ENCODE measurements at regions not wholly inside any gene's neighbourhood (a gene's known extent, or its start where the extent isn't known, plus 50 kb on each side); places are given as distances from the start of the nearest gene placed in this dataset.
"Not testable (repeated sequence)": the region's sequence is repeated elsewhere in the genome, so short reads cannot be mapped to it uniquely, and the experiment has no call there.

GRCh38 chr16:35574011-35574410, 2114.6 kb downstream of the TP53TG3F start:
- Mint-ChIP-seq H3K27me3 (ENCODE audit: low read depth) (no peaks in the 10 kb centered on the region), H3K4me1 (ENCODE audit: low read depth) (no peaks in the 10 kb centered on the region), H3K4me3 (no peak overlapping the region), H3K9me3 (peaks cover 29% of the 10 kb centered on the region), H3K36me3 (ENCODE audit: insufficient read depth) (no peaks in the 10 kb centered on the region)
- no peak for ATAC-seq
- DNase-seq, result no peak

GRCh38 chr16:35574454-35575431, 2115.3 kb downstream of the TP53TG3F start:
- no peaks in the 10 kb centered on the region for H3K36me3 Mint-ChIP-seq (ENCODE audit: insufficient read depth)
- H3K9me3 Mint-ChIP-seq, result peaks cover 29% of the 10 kb centered on the region
- no peak overlapping the region for H3K4me3 Mint-ChIP-seq
- H3K4me1 Mint-ChIP-seq (ENCODE audit: low read depth), result no peaks in the 10 kb centered on the region
- DNase-seq (no peak), ATAC-seq (no peak)
- no peaks in the 10 kb centered on the region for H3K27me3 Mint-ChIP-seq (ENCODE audit: low read depth)

- Mint-ChIP-seq H3K4me3 (no peak overlapping the region), H3K36me3 (ENCODE audit: insufficient read depth) (no peaks in the 10 kb centered on the region), H3K27me3 (ENCODE audit: low read depth) (no peaks in the 10 kb centered on the region), H3K9me3 (peaks cover 29% of the 10 kb centered on the region), H3K4me1 (ENCODE audit: low read depth) (no peaks in the 10 kb centered on the region)
- ATAC-seq (no peak), DNase-seq (no peak)
Measured at GRCh38 chr16:35575432-35575821, 2116.0 kb downstream of the TP53TG3F start.

GRCh38 chr16:35585411-35585810, 2126.0 kb downstream of the TP53TG3F start:
- no peak for ATAC-seq

GRCh38 chr16:35590913-35591312, 2131.5 kb downstream of the TP53TG3F start:
- H3K36me3 Mint-ChIP-seq (ENCODE audit: insufficient read depth); DNase-seq; H3K4me3 Mint-ChIP-seq; H3K4me1 Mint-ChIP-seq (ENCODE audit: low read depth); H3K27me3 Mint-ChIP-seq (ENCODE audit: low read depth); ATAC-seq: not testable (repeated sequence)
- peaks cover 14% of the 10 kb centered on the region for H3K9me3 Mint-ChIP-seq

More at GRCh38 chr16:35585411-35585810, 2126.0 kb downstream of the TP53TG3F start:
- Mint-ChIP-seq H3K36me3 (ENCODE audit: insufficient read depth) (no peaks in the 10 kb centered on the region), H3K4me1 (ENCODE audit: low read depth) (no peaks in the 10 kb centered on the region), H3K9me3 (peaks cover 20% of the 10 kb centered on the region), H3K27me3 (ENCODE audit: low read depth) (no peaks in the 10 kb centered on the region), H3K4me3 (no peak overlapping the region)
- DNase-seq, result no peak

GRCh38 chr16:35596467-35596866, 2137.1 kb downstream of the TP53TG3F start:
- Mint-ChIP-seq H3K4me1 (ENCODE audit: low read depth) (peaks cover 2% of the 10 kb centered on the region), H3K36me3 (ENCODE audit: insufficient read depth) (no peaks in the 10 kb centered on the region), H3K27me3 (ENCODE audit: low read depth) (no peaks in the 10 kb centered on the region), H3K4me3 (no peak overlapping the region), H3K9me3 (peaks cover 23% of the 10 kb centered on the region)
- no peak for ATAC-seq
- no peak for DNase-seq

- ATAC-seq, result no peak
- Mint-ChIP-seq H3K36me3 (ENCODE audit: insufficient read depth) (no peaks in the 10 kb centered on the region), H3K9me3 (peaks cover 22% of the 10 kb centered on the region), H3K27me3 (ENCODE audit: low read depth) (no peaks in the 10 kb centered on the region), H3K4me1 (ENCODE audit: low read depth) (peaks cover 2% of the 10 kb centered on the region), H3K4me3 (no peak overlapping the region)
- no peak for DNase-seq
Measured at GRCh38 chr16:35598696-35599332, 2139.4 kb downstream of the TP53TG3F start.

- Mint-ChIP-seq H3K9me3 (peaks cover 25% of the 10 kb centered on the region), H3K36me3 (ENCODE audit: insufficient read depth) (no peaks in the 10 kb centered on the region), H3K4me3 (no peak overlapping the region), H3K4me1 (ENCODE audit: low read depth) (peaks cover 2% of the 10 kb centered on the region), H3K27me3 (ENCODE audit: low read depth) (no peaks in the 10 kb centered on the region)
- ATAC-seq, result no peak
- DNase-seq, result no peak
Measured at GRCh38 chr16:35599429-35600160, 2140.2 kb downstream of the TP53TG3F start.

- H3K9me3 Mint-ChIP-seq, result peaks cover 25% of the 10 kb centered on the region
- DNase-seq; H3K4me1 Mint-ChIP-seq (ENCODE audit: low read depth); H3K27me3 Mint-ChIP-seq (ENCODE audit: low read depth); H3K36me3 Mint-ChIP-seq (ENCODE audit: insufficient read depth); H3K4me3 Mint-ChIP-seq; ATAC-seq: not testable (repeated sequence)
Measured at GRCh38 chr16:35600161-35600555, 2140.7 kb downstream of the TP53TG3F start.

GRCh38 chr16:35602116-35602515, 2142.7 kb downstream of the TP53TG3F start:
- peaks cover 25% of the 10 kb centered on the region for H3K9me3 Mint-ChIP-seq
- no peaks in the 10 kb centered on the region for H3K36me3 Mint-ChIP-seq (ENCODE audit: insufficient read depth)
- H3K4me3 Mint-ChIP-seq, result no peak overlapping the region
- no peaks in the 10 kb centered on the region for H3K27me3 Mint-ChIP-seq (ENCODE audit: low read depth)
- H3K4me1 Mint-ChIP-seq (ENCODE audit: low read depth), result peaks cover 2% of the 10 kb centered on the region
- no peak for DNase-seq
- ATAC-seq, result no peak

- not testable (repeated sequence) for H3K36me3 Mint-ChIP-seq (ENCODE audit: insufficient read depth); DNase-seq; H3K4me1 Mint-ChIP-seq (ENCODE audit: low read depth); H3K27me3 Mint-ChIP-seq (ENCODE audit: low read depth); H3K4me3 Mint-ChIP-seq; ATAC-seq
- peaks cover 17% of the 10 kb centered on the region for H3K9me3 Mint-ChIP-seq
Measured at GRCh38 chr16:35603371-35603770, 2144.0 kb downstream of the TP53TG3F start.

GRCh38 chr16:35605921-35606320, 2146.5 kb downstream of the TP53TG3F start:
- H3K9me3 Mint-ChIP-seq, result peaks cover 8% of the 10 kb centered on the region
- no peaks in the 10 kb centered on the region for H3K4me1 Mint-ChIP-seq (ENCODE audit: low read depth)
- ATAC-seq, result no peak
- H3K36me3 Mint-ChIP-seq (ENCODE audit: insufficient read depth), result no peaks in the 10 kb centered on the region
- H3K27me3 Mint-ChIP-seq (ENCODE audit: low read depth), result no peaks in the 10 kb centered on the region
- H3K4me3 Mint-ChIP-seq, result no peak overlapping the region
- no peak for DNase-seq

GRCh38 chr16:35614883-35615282, 2155.5 kb downstream of the TP53TG3F start:
- H3K27me3 Mint-ChIP-seq (ENCODE audit: low read depth), result not testable (repeated sequence)

GRCh38 chr16:35619176-35619575, 2159.8 kb downstream of the TP53TG3F start:
- DNase-seq; H3K4me1 Mint-ChIP-seq (ENCODE audit: low read depth); ATAC-seq; H3K27me3 Mint-ChIP-seq (ENCODE audit: low read depth); H3K36me3 Mint-ChIP-seq (ENCODE audit: insufficient read depth); H3K4me3 Mint-ChIP-seq: not testable (repeated sequence)
- H3K9me3 Mint-ChIP-seq, result peaks cover 22% of the 10 kb centered on the region

More at GRCh38 chr16:35614883-35615282, 2155.5 kb downstream of the TP53TG3F start:
- peaks cover 14% of the 10 kb centered on the region for H3K9me3 Mint-ChIP-seq
- H3K4me1 Mint-ChIP-seq (ENCODE audit: low read depth); ATAC-seq; H3K4me3 Mint-ChIP-seq; DNase-seq; H3K36me3 Mint-ChIP-seq (ENCODE audit: insufficient read depth): not testable (repeated sequence)

Data from activated T-cell treated with anti-CD3 and anti-CD28 coated beads, Interleukin-2, amount 50 U/mL, for 4 hours (primary cell).